ENCODE measurements at regions not wholly inside any gene's neighbourhood (a gene's known extent, or its start where the extent isn't known, plus 50 kb on each side); places are given as distances from the start of the nearest gene placed in this dataset.

DNA sequence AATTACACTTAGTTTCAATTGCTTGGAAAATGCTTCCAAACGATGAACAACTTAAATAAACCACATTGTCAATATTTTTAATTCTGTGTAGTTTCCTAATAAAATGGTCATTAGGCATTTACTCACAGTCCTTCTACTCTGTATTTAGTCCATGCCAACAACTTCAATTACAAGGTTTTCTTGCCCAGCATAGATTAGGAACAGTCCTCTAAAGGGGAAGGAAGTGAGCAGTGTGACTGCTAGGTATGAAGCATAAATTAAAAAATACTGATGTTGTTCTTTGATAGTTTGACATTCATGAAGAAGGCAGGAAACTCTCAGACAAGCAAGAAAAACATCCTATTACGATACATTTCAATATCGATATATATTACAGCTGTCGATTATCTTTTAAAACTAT, 716.0 kb upstream of the PCDH9 start:
- TF ChIP-seq, protein P1, sequence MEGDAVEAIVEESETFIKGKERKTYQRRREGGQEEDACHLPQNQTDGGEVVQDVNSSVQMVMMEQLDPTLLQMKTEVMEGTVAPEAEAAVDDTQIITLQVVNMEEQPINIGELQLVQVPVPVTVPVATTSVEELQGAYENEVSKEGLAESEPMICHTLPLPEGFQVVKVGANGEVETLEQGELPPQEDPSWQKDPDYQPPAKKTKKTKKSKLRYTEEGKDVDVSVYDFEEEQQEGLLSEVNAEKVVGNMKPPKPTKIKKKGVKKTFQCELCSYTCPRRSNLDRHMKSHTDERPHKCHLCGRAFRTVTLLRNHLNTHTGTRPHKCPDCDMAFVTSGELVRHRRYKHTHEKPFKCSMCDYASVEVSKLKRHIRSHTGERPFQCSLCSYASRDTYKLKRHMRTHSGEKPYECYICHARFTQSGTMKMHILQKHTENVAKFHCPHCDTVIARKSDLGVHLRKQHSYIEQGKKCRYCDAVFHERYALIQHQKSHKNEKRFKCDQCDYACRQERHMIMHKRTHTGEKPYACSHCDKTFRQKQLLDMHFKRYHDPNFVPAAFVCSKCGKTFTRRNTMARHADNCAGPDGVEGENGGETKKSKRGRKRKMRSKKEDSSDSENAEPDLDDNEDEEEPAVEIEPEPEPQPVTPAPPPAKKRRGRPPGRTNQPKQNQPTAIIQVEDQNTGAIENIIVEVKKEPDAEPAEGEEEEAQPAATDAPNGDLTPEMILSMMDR (optimal IDR thresholded peaks at IDR 0.05 in 1 of 3, IDR thresholded peaks at IDR 0.05 in 1 of 3, conservative IDR thresholded peaks at IDR 0.05 in 1 of 3; ENCODE audit: extremely low read depth in 1 of 3, insufficient read depth in 2 of 3, low read length in 3 of 3), result no peak
- TF ChIP-seq EZH2 (IDR thresholded peaks at IDR 0.05; ENCODE audit: low read length), result no peak

Measured in keratinocyte (primary cell).